Panc1 (cell line): ENCODE measurements at regions not wholly inside any gene's neighbourhood (a gene's known extent, or its start where the extent isn't known, plus 50 kb on each side); places are given as distances from the start of the nearest gene placed in this dataset.

Source experiments
- ATAC-seq: fragments of 200-7000 bp; cut with Tn5 transposase; 2 replicates; pipeline ENCODE4 v1.9.1; 2020; ENCODE audit warnings: mild to moderate bottlenecking, moderate library complexity
- BruUV-seq: library from RNA; stranded (reverse); fragments of 400-500 nt; replicated peaks from 2 replicates; lab custom pipeline; 2021; lab: Mats Ljungman, UMichigan
- CTCF ChIA-PET: fragments of 300-600 bp; sonication (Branson Sonifier 250); formaldehyde crosslinking; loops from one replicate; lab custom pipeline; 2022; ENCODE audit warnings: antibody characterized with exemption; lab: Charles Lee
- POLR2A ChIA-PET: fragments of 300-600 bp; sonication (Branson Sonifier 250); formaldehyde crosslinking; loops from one replicate; lab custom pipeline; 2022; ENCODE audit warnings: antibody characterized with exemption; lab: Charles Lee
- DNase-seq: peaks from one replicate; pipeline ENCODE4 v3.0.0-alpha.2; 2010; ENCODE audit warnings: low read depth, low spot score
- H3K27ac ChIP-seq: 2 replicates; pipeline ENCODE4 v1.5.1; 2011; ENCODE audit warnings: mild to moderate bottlenecking, low read length, inconsistent platforms
- H3K27me3 ChIP-seq: fragments of 200-500 bp; sonication (Bioruptor generic); 2 replicates; pipeline ENCODE4 v1.6.0; 2014; ENCODE audit warnings: low read length, inconsistent platforms; ENCODE audit not compliant: control insufficient read depth, insufficient read depth
- H3K36me3 ChIP-seq: fragments of 200-500 bp; sonication (Bioruptor generic); 2 replicates; pipeline ENCODE4 v1.5.1; 2014; ENCODE audit warnings: inconsistent platforms, mild to moderate bottlenecking, low read length, moderate library complexity; ENCODE audit not compliant: control insufficient read depth, insufficient read depth
- H3K4me1 ChIP-seq: 2 replicates; pipeline ENCODE4 v1.5.1; 2011; ENCODE audit warnings: inconsistent platforms, mild to moderate bottlenecking, low read length, moderate library complexity; ENCODE audit not compliant: control insufficient read depth, insufficient read depth
- H3K4me3 ChIP-seq, 2 experiments: 2 replicates each; pipeline ENCODE4 v1.5.1; 2011 to 2012; ENCODE audit warnings: low read depth in 2 of 2, low read length in 2 of 2, mild to moderate bottlenecking in 2 of 2, inconsistent platforms in 1 of 2, moderate library complexity in 1 of 2
- H3K9me3 ChIP-seq: fragments of 200-500 bp; sonication (Bioruptor generic); 2 replicates; pipeline ENCODE4 v1.5.1; 2014; ENCODE audit warnings: low read depth, mild to moderate bottlenecking, inconsistent platforms, low read length, moderate library complexity; ENCODE audit not compliant: control insufficient read depth, insufficient read depth
- POLR2AphosphoS5 ChIP-seq: IDR thresholded peaks from 2 replicates; pipeline ENCODE4 v1.6.1; 2012; ENCODE audit warnings: mild to moderate bottlenecking, low read depth, low read length, moderate library complexity
- REST ChIP-seq, 2 experiments: IDR thresholded peaks; 2 replicates each; pipeline ENCODE4 v1.6.1; 2011 to 2012; ENCODE audit warnings: low read depth in 2 of 2, control low read depth in 1 of 2, low read length in 1 of 2, mild to moderate bottlenecking in 1 of 2, moderate library complexity in 1 of 2; ENCODE audit not compliant: insufficient read depth in 1 of 2
- SIN3A ChIP-seq: IDR thresholded peaks from 2 replicates; pipeline ENCODE4 v1.6.1; 2012; ENCODE audit warnings: low read depth, mild to moderate bottlenecking, low read length, moderate library complexity, borderline replicate concordance; ENCODE audit not compliant: insufficient read depth
- TCF7L2 ChIP-seq: IDR thresholded peaks from 2 replicates; pipeline ENCODE4 v1.6.1; 2011; ENCODE audit warnings: mild to moderate bottlenecking, low read depth, low read length, inconsistent platforms
- in situ Hi-C: cut with HindIII; loops from 2 replicates; pipeline ENCODE4 v1.10.0; 2016; ENCODE audit warnings: low sequenced_read_pairs, low pct_unique_long_range_greater_than_20kb
- intact Hi-C: fragments of 100-400 bp; cut with micrococcal nuclease; formaldehyde crosslinking; loops from one replicate; pipeline ENCODE4 v1.10.0; 2022; ENCODE audit not compliant: unreplicated experiment
- TF ChIP-seq, protein P1 (sequence below): fragments of 450-650 bp; IDR thresholded peaks from 2 replicates; pipeline ENCODE4 v1.5.1; 2017; ENCODE audit warnings: mild to moderate bottlenecking

DNA sequence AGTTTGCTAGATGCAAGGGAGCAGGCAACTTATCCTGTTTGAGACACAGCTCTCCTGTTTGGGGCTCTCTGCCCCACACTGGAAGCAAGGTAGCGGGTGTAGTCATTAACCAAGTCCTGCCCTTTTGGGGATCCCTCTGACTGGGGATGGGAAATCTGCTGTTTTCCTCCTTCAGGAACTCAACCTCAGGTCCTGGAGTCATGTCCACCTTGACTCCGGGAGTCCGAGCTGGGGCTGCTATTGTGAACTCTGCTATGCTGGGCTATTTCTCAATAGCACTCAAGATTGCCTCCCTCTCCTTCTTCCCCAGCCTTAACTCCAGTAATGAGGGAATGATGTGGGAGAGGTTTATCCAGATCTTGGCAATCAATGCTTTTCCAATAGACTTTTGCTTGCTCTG, 54.1 kb upstream of the CHD6 start:
- TF ChIP-seq SIN3A = no peak
- TF ChIP-seq, protein P1, sequence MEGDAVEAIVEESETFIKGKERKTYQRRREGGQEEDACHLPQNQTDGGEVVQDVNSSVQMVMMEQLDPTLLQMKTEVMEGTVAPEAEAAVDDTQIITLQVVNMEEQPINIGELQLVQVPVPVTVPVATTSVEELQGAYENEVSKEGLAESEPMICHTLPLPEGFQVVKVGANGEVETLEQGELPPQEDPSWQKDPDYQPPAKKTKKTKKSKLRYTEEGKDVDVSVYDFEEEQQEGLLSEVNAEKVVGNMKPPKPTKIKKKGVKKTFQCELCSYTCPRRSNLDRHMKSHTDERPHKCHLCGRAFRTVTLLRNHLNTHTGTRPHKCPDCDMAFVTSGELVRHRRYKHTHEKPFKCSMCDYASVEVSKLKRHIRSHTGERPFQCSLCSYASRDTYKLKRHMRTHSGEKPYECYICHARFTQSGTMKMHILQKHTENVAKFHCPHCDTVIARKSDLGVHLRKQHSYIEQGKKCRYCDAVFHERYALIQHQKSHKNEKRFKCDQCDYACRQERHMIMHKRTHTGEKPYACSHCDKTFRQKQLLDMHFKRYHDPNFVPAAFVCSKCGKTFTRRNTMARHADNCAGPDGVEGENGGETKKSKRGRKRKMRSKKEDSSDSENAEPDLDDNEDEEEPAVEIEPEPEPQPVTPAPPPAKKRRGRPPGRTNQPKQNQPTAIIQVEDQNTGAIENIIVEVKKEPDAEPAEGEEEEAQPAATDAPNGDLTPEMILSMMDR = no peak
- no peak for TF ChIP-seq REST (IDR thresholded peaks at IDR 0.05; ENCODE audit: insufficient read depth in 1 of 2, low read depth in 2 of 2, low read length in 1 of 2)
- ChIA-PET POLR2A (no interaction called here), CTCF (interaction anchor here (0.6 kb wide), 1 partner anchor 205 kb away, joined by 3 read pairs; no protein-coding TSS in a partner anchor)
- no TSS peak for BruUV-seq
- in situ Hi-C loops (no loop called here), intact Hi-C loops (no loop called here)
- Histone ChIP-seq H3K36me3 (no peaks in the 10 kb centered on the region), H3K9me3 (no peaks in the 10 kb centered on the region), H3K27me3 (peaks cover 18% of the 10 kb centered on the region), H3K27ac (no peak overlapping the region), H3K4me3 (no peak overlapping the region), H3K4me1 (no peaks in the 10 kb centered on the region)
- DNase-seq (no peak), ATAC-seq (no peak)

DNA sequence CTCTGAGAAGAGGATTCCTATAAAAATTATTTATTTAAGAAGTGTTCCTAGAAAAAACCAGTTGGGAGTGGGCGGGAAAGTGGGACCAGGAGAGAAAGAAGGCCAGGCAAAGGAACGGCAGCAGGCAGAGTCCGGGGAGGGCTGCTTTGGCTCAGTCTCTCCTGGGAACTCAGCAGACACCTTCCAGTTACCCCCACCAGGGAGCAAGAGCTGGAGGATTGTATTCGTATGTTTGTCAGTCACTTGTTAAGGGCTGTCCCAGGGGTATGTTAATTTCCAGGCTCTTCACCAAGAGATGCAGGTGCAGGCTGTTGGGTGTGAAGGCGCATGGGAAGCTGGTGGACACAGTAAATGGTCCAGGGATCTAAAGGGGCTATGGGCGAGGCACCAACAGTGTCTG, 53.0 kb upstream of the CHD6 start:
- DNase-seq = no peak
- H3K27me3 ChIP-seq = peaks cover 8% of the 10 kb centered on the region
- ChIA-PET CTCF (no interaction called here), POLR2A (no interaction called here)
- TF ChIP-seq, protein P1 = no peak
- no peak for TF ChIP-seq SIN3A
- H3K9me3 ChIP-seq = no peaks in the 10 kb centered on the region
- in situ Hi-C loops = no loop called here
- no peak overlapping the region for H3K27ac ChIP-seq
- intact Hi-C loops = no loop called here
- ATAC-seq = no peak
- H3K36me3 ChIP-seq = no peaks in the 10 kb centered on the region
- no peak overlapping the region for H3K4me3 ChIP-seq
- BruUV-seq = no TSS peak
- no peaks in the 10 kb centered on the region for H3K4me1 ChIP-seq

DNA sequence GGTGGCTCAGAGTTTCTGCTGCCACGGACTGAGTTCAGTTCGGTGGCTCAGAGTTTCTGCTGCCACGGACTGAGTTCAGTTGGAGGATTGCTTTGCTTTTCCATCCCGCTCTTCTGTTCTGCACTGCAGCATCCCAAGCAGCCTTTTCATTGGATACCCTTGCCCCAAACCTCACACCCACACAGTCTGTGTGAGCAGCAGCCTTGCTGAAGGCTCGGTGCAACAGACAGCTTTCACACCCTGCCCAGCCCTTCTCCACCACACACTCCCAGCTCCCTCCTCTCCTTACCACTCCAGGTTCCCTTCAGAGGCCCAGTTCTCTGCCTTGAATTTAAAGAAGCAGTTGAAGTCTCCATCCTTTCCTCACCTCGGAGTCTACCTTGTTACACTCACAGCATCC, 52.5 kb upstream of the CHD6 start:
- Histone ChIP-seq H3K27me3 (peaks cover 6% of the 10 kb centered on the region; the same call in 1 of the 2 replicates), H3K4me1 (no peaks in the 10 kb centered on the region), H3K36me3 (no peaks in the 10 kb centered on the region), H3K4me3 (no peak overlapping the region), H3K27ac (no peak overlapping the region), H3K9me3 (no peaks in the 10 kb centered on the region)
- ATAC-seq (no peak), DNase-seq (no peak)
- CTCF ChIA-PET = no interaction called here
- intact Hi-C loops = no loop called here
- no TSS peak for BruUV-seq
- in situ Hi-C loops = no loop called here
- no peak for TF ChIP-seq TCF7L2
- TF ChIP-seq, protein P1 = no peak
- TF ChIP-seq POLR2AphosphoS5 = no peak
- no peak for TF ChIP-seq REST (IDR thresholded peaks at IDR 0.05; ENCODE audit: insufficient read depth in 1 of 2, low read depth in 2 of 2, low read length in 1 of 2)
- TF ChIP-seq SIN3A = no peak
- POLR2A ChIA-PET = no interaction called here
